ENCODE measurements at regions not wholly inside any gene's neighbourhood (a gene's known extent, or its start where the extent isn't known, plus 50 kb on each side); places are given as distances from the start of the nearest gene placed in this dataset.

DNA sequence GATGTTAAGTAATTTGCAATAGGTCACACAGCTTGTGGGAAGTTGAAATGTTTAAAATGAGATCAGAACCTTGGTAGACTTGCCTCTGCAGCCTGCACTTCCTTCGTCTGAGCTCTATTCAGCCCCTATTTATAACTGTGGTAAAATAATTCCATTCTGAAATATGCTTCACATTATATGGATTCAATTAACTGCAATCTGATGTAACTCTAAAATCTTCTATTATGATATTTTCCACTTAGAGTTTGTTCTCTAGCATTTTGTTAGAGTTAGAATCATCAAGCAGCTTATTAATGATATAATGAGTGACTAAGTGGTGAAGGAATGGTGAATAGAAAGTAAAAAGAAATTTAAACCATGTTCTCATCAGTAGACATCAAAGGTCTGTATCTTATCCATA is 139.6 kb upstream of the ARHGAP28 start:
- TF ChIP-seq CBFB (CRISPR knock-in tag; IDR thresholded peaks at IDR 0.05; ENCODE audit: low read depth) (no peak), TEAD4 (CRISPR knock-in tag; IDR thresholded peaks at IDR 0.05) (no peak), ZNF121 (CRISPR knock-in tag; IDR thresholded peaks at IDR 0.05) (no peak), CTCF (IDR thresholded peaks at IDR 0.05) (no peak), RORB (CRISPR knock-in tag; IDR thresholded peaks at IDR 0.05) (no peak), ESRRA (CRISPR knock-in tag; IDR thresholded peaks at IDR 0.05; ENCODE audit: borderline replicate concordance) (no peak), CREB1 (CRISPR knock-in tag; IDR thresholded peaks at IDR 0.05) (no peak), ARID4B (CRISPR knock-in tag; IDR thresholded peaks at IDR 0.05; ENCODE audit: borderline replicate concordance) (no peak)
- TF ChIP-seq, protein P1, sequence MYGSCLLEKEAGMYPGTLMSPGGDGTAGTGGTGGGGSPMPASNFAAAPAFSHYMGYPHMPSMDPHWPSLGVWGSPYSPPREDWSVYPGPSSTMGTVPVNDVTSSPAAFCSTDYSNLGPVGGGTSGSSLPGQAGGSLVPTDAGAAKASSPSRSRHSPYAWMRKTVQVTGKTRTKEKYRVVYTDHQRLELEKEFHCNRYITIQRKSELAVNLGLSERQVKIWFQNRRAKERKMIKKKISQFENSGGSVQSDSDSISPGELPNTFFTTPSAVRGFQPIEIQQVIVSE (CRISPR knock-in tag; IDR thresholded peaks at IDR 0.05; ENCODE audit: borderline replicate concordance) = no peak
- TF ChIP-seq, protein P2, sequence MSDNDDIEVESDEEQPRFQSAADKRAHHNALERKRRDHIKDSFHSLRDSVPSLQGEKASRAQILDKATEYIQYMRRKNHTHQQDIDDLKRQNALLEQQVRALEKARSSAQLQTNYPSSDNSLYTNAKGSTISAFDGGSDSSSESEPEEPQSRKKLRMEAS (CRISPR knock-in tag; IDR thresholded peaks at IDR 0.05) = no peak
